HL-60 (cell line): ENCODE measurements at regions not wholly inside any gene's neighbourhood (a gene's known extent, or its start where the extent isn't known, plus 50 kb on each side); places are given as distances from the start of the nearest gene placed in this dataset.

ENCODE experiments used
- CTCF ChIP-seq: IDR thresholded peaks from one replicate; pipeline ENCODE4 v1.5.1; 2011; ENCODE audit warnings: low read length, control low read depth, inconsistent platforms; ENCODE audit not compliant: insufficient read depth
- GABPA ChIP-seq: IDR thresholded peaks from 2 replicates; pipeline ENCODE4 v1.6.1; 2012; ENCODE audit warnings: low read depth
- POLR2AphosphoS5 ChIP-seq: IDR thresholded peaks from 2 replicates; pipeline ENCODE4 v1.6.1; 2012; ENCODE audit warnings: low read depth
- REST ChIP-seq: IDR thresholded peaks from 2 replicates; pipeline ENCODE4 v1.6.1; 2012; ENCODE audit warnings: low read depth; ENCODE audit not compliant: insufficient replicate concordance

- TF ChIP-seq CTCF: no peak
- no peak for TF ChIP-seq POLR2AphosphoS5
- no peak for TF ChIP-seq GABPA
- TF ChIP-seq REST: no peak
These were observed 127.1 kb upstream of the RTL1 start for GRCh38 chr14:101030586-101030985.
